Bronchial epithelial cell (primary cell): ENCODE measurements at regions not wholly inside any gene's neighbourhood (a gene's known extent, or its start where the extent isn't known, plus 50 kb on each side); places are given as distances from the start of the nearest gene placed in this dataset.
A peak's percentile ranks its signal among the peaks of the same experiment; 100 is the strongest.

Source experiments
- DNase-seq: peaks from one replicate; pipeline ENCODE4 v3.0.0-alpha.2; 2010; ENCODE audit warnings: low read depth
- FAIRE-seq: peaks from 2 replicates; lab custom pipeline; 2011; peaks lifted over from hg19 to GRCh38; lab: Jason Lieb, UNC
- H3K27me3 ChIP-seq: 2 replicates; pipeline ENCODE4 v1.5.1; 2011; ENCODE audit warnings: low read length; ENCODE audit not compliant: control insufficient read depth, insufficient read depth
- H3K36me3 ChIP-seq: 2 replicates; pipeline ENCODE4 v1.5.1; 2011; ENCODE audit warnings: low read length; ENCODE audit not compliant: control insufficient read depth, insufficient read depth
- H3K4me3 ChIP-seq: 2 replicates; pipeline ENCODE4 v1.5.1; 2011; ENCODE audit warnings: mild to moderate bottlenecking, low read depth, low read length, control low read depth
- TF ChIP-seq, protein P1 (sequence below): IDR thresholded peaks from 2 replicates; pipeline ENCODE4 v1.5.1; 2011; ENCODE audit warnings: mild to moderate bottlenecking, moderate library complexity, low read length, control low read depth, inconsistent platforms; ENCODE audit not compliant: insufficient read depth, severe bottlenecking

DNA sequence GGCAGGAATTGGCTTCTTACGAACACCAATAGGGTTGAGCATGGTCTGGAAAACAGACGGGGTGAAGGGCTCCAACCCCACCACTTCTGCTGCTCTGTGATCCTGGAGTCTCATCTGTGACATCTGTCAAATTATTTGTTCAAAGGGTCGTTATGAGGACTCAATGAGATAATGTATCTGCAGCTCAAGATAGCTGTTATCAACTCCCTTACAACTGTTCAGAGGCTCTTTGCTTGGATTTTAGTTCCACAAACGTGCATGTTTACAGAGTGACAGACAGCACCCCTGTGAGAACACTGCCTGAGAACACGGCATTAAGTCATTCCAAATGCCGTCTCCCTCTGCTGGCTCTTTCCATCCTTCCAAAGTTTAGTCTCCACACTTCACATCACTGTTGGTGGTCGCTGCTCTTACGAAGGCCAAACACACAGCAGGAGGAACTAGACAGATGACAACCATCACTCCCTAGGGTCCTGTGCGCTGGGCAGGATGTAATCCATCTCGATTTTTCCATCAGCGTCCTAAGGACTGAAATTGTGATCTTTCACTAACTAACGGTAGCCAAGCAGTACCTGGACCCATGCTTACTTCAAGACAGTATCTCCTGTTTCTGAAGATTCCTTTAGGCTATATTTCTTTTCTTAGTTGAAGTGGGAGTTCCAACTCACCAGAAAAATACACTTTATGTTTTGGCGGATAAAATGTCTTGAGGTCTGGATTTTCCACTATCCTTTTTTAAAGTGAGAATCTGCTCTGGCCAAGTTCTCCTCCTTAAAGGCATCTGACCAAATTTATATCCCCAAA lies 220.3 kb downstream of the ANAPC1 start:
- H3K27me3 ChIP-seq, result no peaks in the 10 kb centered on the region
- DNase-seq (no peak), FAIRE-seq (no peak)
- TF ChIP-seq, protein P1, sequence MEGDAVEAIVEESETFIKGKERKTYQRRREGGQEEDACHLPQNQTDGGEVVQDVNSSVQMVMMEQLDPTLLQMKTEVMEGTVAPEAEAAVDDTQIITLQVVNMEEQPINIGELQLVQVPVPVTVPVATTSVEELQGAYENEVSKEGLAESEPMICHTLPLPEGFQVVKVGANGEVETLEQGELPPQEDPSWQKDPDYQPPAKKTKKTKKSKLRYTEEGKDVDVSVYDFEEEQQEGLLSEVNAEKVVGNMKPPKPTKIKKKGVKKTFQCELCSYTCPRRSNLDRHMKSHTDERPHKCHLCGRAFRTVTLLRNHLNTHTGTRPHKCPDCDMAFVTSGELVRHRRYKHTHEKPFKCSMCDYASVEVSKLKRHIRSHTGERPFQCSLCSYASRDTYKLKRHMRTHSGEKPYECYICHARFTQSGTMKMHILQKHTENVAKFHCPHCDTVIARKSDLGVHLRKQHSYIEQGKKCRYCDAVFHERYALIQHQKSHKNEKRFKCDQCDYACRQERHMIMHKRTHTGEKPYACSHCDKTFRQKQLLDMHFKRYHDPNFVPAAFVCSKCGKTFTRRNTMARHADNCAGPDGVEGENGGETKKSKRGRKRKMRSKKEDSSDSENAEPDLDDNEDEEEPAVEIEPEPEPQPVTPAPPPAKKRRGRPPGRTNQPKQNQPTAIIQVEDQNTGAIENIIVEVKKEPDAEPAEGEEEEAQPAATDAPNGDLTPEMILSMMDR, result peak; percentile 9
- no peaks in the 10 kb centered on the region for H3K36me3 ChIP-seq
- no peak overlapping the region for H3K4me3 ChIP-seq

DNA sequence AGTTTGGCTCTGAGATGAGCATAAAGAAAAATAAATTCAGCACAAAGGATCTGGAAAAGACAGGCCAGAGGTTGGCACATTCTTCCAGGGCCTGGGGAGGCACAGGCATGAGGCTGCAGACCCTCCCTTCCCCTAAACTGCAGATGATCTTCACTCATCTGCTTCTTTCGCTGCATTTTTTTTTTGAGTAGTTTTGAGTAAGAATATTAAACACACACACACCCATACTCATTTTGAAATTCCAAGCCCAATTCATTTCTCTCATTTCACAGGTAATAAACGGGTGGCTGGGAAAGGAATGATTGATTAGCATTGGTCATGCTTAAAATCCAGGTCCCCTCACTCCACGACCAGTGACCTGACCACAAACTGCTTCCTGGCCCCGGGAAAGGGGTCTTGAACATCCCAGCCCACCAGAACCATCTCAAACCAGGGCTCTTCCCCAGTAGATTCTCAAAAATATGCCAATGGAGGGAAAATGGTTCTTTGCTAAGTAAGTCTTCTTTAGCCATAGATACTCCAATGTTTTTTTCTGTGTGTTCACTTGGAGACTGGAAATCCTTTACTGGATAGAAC lies 219.6 kb downstream of the ANAPC1 start:
- no peak for FAIRE-seq

DNA sequence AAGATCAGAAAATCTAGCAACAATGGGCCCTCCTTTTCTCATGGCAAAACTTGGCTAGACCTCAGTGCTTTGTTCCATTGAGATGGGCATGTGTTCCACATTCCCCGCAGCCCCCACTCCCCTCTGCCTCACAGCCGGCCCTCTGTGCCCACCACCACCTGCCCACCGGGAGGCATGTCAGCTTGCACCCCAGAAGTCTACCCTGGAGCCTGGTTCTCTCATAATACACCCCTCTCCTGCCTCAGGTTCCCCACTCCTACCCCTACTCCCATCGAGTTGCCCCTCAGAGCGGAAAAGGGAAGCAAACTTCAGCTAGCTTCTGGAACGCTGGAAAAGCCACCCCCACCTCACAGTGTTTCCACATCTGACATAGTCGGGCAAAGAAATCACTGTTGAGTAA lies 219.0 kb downstream of the ANAPC1 start:
- no peak for FAIRE-seq

More for the DNA sequence above, 219.6 kb downstream of the ANAPC1 start:
- no peak overlapping the region for H3K4me3 ChIP-seq
- H3K27me3 ChIP-seq, result no peaks in the 10 kb centered on the region
- TF ChIP-seq, protein P1, result no peak
- H3K36me3 ChIP-seq, result no peaks in the 10 kb centered on the region
- DNase-seq, result no peak

DNA sequence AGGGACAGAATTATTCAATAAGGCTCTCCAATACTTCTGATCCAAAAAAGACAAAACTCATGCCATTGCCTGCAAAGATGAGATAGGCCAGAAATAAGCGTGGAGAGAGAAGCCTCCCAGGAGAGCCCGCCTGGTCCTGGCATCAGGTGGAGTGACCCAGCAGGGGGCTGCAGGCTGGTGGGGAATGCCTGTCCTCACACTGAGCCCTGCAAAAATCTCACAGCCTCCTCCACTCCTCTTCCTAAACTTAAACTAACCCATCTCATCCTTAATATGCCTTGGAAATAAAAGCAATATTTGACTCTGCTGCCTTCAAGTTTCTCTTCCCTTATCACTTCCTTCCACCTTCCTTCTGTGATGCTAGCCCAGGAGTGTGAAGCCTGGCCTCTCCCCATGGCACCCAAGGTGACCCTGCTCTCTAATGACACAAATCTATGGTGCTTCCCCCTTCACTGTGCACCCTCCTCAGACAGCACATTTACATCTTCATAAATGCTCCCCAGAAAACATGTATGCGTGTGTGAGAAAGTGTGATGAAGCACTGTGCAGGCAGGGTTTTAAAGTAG lies 218.4 kb downstream of the ANAPC1 start:
- no peak overlapping the region for H3K4me3 ChIP-seq
- TF ChIP-seq, protein P1, result no peak
- no peak for DNase-seq
- no peaks in the 10 kb centered on the region for H3K27me3 ChIP-seq
- no peaks in the 10 kb centered on the region for H3K36me3 ChIP-seq
- no peak for FAIRE-seq

More for the DNA sequence above, 219.0 kb downstream of the ANAPC1 start:
- Histone ChIP-seq H3K36me3 (no peaks in the 10 kb centered on the region), H3K27me3 (no peaks in the 10 kb centered on the region), H3K4me3 (no peak overlapping the region)
- DNase-seq, result no peak
- TF ChIP-seq, protein P1, result no peak

DNA sequence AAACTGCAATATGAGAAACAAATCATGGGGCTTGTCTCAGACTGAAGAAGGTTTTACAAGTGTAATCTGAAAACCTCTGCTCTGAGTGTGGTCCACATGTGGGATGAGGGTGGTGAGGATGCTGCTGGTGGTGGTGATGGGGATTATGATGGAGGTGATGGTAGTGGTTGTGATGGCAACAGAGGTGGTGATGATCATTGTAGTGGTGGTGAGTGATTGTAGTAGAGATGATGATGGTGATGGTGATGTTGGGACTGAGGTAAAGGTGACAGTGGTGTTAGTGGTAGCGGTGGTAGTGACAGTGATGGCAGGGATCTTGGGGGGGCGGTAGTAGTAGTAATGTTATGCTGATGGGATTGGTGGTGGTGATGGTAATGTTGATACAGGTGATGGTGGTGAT lies 217.8 kb downstream of the ANAPC1 start:
- no peak overlapping the region for H3K4me3 ChIP-seq
- TF ChIP-seq, protein P1, result no peak
- H3K27me3 ChIP-seq, result no peaks in the 10 kb centered on the region
- H3K36me3 ChIP-seq, result no peaks in the 10 kb centered on the region
- DNase-seq (no peak), FAIRE-seq (no peak)
